AG20443 (cell line): ENCODE measurements at regions not wholly inside any gene's neighbourhood (a gene's known extent, or its start where the extent isn't known, plus 50 kb on each side); places are given as distances from the start of the nearest gene placed in this dataset.

Experiments
- DNase-seq: peaks from one replicate; pipeline ENCODE4 v3.0.0; 2012; ENCODE audit warnings: low spot score, mixed read lengths

DNA sequence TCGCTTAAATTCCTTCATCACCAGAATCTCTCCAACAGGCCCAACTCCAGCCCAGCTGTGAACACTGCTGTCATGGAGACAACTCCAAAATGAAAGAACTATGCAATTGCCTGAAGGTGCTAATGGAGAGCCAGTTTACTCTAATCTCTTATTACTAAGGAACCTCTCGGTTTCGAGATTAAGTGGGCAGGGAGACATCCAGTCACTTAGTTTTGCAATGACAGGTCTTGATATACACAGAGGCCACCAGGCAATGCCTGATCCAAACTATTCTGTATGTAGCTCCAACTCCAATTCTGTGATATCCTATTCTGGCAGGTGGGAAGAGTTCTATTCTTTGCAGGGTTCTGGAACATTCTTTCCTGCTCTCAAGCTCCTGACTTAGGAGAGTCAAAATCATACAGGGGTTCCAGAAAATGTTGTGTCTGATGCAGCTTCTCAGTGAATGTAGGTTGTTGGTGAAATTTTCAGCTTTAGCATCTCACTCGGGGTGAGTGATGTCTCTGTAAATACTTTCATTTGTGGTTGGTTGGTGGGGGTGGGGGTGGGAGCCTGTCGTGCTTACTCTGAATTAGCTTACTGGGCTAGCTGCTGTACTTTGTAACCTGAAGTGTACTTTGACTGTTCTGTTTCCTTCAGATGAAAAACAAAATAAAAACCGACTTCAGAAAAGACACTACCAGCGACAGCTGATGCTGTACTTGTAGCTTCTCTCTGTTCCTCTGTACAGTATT lies 170.9 kb downstream of the PALM2AKAP2 start:
- DNase-seq = no peak

DNA sequence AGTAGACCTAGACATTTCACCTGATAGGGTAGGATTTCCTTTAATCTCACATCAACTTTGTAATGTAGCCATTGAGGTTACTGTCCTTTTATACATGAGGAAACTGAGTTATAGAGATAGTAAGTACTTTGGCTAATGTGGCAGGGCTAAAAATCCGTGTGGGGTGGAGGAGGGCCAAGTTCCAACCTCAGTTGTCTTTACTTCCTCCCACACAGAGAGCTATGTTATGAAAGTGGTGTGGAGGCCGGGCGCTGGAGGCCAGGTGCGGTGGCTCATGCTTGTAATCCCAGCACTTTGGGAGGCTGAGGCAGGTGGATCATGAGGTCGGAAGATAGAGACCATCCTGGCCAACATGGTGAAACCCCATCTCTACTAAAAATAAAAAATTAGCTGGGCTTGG lies 173.3 kb downstream of the PALM2AKAP2 start:
- DNase-seq = no peak

DNA sequence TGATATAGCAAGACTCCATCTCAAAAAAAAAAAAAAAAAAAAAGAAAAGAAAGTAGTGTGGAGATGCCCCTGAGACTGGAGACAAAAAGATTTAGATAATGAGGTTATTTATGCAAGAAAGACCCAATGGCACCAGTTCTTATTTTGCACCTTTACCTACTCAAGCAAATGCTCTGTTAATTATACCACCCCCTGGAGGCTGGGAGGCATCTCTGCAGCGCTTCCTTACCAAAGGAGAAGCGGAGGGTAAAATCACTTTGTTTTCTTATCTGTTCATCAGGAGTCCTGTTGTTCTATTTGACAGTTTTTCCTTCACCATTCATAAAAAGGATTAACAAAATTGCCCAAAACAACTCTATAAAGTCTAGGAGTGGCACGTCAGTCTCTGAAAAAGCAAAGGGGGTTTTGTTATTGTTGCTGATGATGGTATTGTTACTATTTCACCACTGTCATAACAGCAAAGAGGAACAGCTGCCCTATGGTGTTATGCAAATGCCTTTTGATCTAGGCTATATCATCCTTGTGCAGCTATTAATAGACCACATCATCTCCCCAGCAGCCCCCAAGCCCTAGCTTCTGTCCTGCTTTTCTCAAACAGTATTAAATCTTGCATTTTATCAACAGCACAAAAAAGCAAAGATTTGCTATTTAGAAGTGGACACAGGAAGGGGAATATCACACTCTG lies 174.0 kb downstream of the PALM2AKAP2 start:
- DNase-seq = no peak

DNA sequence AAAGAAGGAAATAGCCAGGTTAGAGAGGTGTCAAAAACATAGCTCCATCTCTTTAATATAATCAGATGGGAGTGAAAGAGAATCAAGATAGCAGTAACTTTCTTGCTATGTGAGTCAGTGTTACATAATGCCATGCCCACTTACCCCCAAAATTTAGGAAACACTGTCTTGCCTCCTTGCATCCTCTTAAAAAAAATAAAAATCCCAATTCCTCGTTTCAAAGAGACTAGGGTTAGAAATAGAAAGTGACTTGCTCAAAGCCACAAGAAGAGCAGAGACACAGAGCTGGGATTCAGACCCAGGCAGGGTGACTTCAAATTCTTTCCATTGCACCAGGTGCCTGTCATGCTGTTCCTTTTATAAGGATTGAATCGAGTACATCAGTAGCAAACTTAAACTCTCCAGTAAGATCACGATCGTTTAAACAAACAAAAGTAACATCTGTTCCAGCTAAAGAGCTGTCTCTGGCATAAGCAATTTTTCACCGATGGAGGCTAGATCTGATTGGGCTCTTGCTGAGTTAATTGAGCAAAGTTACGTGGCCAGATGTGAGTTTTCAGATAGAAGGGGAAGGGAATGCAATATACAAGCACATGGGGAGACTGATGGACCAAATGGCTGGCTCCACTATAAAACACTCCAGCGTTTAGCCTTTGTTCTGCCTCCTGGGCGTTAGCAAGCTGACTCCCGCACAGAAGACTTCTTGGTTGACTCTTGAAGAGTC lies 176.9 kb downstream of the PALM2AKAP2 start:
- DNase-seq = peak; percentile 23

DNA sequence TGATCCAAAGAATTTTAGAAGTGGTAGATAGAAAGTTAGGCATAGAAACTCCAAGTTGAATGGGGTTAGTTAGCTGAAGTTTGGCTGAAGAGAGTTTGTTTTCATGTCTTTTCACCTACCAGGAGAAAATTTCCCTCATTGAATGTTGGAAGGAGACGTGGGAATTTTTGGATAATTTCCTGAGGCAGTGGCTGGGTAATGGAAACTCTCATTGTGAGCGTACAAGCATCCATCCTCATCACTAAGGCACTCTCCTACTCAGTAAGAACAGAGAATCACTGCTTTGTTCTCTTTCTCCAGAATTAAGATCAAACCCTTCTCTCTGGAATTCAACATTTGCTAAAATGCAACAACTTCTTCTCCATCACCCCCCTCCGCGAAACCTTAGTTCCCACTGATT lies 179.7 kb downstream of the PALM2AKAP2 start:
- no peak for DNase-seq

DNA sequence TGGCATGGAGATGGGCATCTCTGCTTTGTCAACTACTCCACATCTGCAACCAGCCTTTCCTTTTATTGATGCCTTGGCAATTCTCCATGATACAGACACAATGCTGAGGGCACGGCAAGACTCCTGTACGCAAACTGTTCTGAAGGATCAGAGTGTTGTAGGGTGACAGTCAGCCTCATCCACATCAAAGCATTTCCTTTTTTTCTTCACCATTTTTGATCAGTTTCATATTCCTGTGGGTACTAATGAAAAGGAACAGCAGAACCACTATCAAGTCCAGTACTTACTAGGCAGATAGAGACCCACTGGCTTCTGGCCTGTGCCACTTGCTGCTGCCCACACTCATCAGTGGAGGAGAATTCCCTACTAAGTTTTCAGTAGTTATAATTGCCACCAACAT lies 181.6 kb downstream of the PALM2AKAP2 start:
- no peak for DNase-seq

DNA sequence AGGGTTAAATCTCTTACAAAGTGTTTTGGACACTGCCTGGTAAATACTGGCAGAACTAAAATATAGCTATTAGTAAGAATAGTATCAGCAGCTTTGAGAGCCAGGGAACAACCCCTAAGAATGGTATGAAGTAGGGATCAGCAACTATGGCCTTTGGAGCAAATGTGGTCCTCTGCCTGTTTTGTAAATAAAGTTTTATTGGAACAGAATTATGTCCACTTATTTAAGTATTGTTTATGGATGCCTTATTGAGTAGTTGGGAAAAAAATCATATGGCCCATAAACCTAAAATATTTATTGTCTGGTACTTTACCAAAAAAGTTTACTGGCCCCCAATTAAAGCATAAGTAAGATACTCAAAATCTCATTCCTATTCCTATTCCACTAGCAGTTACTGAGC lies 182.2 kb downstream of the PALM2AKAP2 start:
- no peak for DNase-seq

DNA sequence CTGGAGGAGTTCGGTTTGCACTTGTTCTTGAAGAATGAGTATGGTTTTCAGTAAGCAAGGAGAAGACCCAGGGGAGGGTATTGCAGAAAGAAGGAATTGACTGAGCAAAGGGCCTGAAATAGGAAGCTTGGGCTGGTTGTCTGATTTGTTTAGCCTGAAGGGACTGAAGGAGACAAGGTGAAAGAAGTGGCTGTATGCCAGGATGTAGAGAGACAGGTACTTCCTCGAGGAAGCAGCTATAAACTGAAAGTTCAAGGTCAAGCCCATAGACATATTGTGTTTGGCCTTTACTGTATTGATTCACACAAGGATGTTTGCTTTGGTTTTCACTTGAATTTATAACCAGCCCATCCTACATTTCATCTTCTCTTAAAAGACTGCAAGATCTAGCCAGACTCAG lies 183.1 kb downstream of the PALM2AKAP2 start:
- no peak for DNase-seq

DNA sequence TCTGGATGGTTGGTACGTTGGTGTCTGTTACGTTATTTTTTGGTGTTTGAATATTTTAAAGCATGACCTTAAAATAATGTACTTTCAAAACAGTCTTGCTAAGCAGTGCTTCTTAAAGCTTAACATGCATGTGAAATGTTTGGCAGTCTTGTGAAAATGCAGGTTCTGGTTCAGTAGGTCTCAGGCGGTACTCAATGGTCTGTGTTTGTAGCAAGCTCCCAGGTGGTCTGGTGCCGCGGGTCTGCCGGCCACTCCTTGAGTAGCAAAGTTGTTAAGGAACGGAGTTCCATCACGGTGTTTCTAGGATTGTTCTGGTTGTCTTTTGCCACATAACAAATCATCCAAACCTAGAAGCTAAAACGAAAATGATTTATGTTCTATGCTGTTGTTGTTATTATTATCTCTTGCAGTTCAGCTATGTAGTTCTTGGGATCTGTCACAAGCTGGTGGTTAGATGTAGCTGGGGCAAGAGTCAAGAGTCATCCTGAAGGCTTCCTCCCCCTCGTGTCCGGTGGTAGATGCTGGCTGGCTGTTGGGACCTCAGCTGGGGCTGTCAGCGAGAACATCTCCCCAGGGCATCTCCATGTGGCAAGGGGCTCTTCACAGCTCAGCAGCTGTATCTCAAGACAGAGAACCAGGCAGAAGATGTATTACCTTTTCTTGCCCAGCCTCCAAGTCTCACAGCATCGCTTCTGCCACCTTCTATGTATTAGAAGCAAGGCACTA lies 186.8 kb downstream of the PALM2AKAP2 start:
- no peak for DNase-seq

DNA sequence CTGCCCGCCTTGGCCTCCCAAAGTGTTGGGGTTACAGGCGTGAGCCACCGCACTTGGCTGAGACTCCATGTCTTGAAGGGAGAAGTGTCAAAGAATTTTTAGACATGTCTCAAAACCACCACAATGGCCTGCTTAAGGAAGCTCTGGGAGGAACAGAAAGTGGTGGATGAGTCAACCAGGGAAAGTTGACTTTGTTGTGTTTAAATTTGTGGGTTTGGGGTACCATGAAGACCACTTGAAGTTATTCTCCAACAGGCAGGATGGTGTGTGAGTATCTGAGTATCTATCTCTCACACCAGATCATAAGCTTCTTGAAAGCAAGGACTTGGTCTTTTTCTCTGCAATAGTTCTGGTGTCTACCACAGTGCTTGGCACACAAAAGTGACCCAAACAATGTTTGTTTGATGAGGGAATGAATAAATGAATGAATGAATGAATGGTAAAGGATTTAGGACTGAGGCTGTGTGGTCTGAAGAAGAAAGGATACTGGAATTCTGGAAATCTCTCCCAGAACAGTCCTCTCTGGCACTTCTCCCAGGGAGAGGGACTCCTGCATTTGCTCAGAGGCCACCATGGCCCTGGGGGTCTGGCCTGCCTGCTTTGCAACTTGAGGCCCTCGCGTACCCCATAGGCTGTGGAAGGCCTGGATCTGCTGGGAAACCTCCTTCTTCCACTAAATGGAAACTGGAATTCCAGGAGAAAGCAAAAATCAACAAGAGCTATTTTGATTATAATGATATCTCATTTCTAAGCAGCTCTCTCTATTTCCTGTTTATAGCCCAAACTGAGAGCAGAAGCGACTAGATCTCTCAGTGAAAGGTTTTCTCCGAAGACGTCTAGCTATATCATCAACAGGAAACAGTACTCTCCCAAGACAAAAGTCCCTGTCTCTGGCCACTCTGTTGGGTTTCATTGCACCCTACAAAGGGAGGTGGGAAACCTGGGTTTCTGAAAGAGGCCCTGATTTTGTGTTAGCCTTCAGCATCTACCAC lies 187.9 kb downstream of the PALM2AKAP2 start:
- DNase-seq = no peak

DNA sequence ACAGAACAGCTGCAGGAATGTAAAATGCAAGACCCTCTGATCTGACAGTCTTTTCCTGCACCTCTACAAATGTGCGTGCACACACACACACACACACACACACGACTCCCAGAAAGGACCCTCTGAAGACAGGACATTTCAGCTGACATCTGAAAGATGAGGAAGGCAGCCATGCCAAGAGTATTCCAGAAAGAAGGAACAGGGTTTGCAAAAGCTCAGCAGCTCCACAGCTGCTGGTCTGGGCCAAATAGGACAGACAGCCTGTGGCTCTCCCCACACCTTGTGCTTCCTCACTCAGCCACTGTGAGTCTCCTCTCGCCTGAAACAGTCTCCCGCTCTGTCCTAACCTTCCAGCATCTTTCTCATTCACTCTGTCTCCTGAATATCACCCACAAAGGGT lies 189.0 kb downstream of the PALM2AKAP2 start:
- peak; percentile 24 for DNase-seq

DNA sequence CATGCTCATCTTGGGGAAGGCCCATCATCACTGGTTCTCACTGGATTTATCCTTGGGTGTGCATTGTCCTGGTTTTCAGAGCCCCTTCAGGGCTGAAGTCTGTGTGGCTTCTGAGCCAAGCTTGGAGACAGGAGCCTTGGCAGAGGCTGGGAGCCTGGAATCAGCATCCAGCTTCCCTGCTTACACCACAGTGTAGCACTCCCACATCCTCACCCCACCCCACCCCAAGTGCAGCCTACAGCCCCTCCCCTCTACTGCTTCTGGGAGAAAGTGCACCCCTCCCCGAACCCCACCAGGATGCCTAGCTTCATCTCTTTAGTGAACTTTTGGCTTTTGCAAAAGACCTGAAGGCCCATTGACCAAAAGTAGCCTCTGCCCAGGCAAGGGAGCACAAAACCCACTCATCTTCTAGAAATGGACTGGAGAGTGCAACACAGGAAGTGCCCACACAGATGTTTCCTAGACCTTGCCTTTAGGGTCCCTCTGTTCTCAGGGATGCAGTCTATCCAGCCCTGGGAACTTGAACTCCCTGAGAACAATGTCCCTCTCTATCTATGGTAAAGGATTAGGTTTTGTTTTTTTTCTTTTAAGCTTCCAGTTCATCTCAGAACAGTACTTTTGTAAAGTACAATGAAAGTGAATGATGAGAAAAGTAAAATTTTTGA lies 189.7 kb downstream of the PALM2AKAP2 start:
- DNase-seq = no peak

DNA sequence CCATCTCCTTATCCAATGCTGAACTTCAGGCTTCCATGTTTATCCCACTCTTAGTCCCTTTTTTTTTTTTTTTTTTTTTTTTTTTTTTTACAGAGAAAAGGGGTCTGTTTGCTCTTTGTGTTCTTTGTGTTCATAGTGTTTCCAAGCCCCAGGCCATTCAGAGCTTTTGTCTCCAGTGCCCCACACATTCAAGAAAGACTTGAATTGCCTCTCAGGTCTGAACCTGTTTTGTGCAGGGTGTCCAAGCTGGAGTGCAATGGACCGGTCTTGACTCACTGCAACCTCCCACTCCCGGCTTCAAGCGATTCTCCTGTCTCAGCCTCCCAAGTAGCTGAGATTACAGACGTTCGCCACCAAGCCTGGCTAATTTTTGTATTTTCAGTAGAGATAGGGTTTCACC lies 191.2 kb downstream of the PALM2AKAP2 start:
- DNase-seq = no peak

DNA sequence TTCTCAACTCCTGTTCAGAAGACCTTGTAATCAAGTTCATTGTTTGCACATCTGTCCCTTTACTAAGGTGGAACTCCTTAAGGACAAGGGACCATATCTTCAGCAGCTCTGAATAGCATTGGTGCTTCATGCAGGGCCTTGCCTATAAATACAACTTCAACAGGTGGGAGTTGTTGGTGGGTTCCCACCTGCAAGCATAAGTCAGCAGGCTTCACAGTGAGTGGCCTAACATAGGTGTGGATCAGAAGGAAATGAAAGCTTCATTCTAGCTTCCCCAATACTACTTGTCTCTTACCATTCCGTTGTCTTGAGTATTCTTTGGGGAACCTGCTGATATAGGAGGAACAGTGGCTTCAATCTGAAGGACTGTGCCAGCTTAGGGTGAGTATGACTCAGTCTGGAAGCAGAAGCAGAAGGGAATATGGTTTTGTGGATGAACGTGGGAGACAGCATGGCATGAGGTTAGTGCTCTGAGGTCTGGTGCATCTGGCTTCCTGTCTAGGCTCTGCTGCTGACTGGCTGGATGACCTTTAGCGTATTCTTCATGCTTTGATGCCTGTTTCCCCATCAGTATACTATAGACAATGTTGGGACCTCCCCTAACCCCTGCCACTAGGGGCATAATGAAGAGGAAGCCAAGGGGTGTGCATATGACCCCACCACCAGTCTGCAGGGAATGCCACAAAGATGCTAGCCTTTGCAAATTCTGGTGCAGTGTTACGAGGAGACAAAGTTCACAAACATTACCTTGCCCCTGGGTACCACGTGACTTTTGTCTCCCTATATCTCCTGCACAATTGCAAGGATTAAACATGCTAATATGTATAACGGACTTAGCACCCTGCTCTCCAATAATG lies 192.3 kb downstream of the PALM2AKAP2 start:
- DNase-seq = no peak

DNA sequence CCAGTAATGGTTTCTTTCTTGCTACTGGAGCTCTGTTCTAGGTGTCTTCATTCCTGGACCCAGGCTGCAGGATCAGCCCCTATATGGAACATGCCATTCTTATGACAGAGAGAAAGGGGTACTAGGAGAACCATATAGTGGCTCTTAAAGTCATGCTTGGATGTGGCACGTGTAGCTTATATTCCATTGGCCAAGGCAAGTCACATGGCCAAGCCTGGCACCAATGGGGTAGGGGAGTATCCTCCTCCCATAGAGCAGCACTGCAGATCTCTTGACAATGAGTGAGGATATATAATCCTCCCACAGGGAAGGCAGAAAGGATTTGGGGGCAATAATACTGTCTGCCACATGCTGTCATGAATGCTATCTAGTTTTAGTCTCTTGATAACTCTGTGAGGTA lies 193.3 kb downstream of the PALM2AKAP2 start:
- no peak for DNase-seq

DNA sequence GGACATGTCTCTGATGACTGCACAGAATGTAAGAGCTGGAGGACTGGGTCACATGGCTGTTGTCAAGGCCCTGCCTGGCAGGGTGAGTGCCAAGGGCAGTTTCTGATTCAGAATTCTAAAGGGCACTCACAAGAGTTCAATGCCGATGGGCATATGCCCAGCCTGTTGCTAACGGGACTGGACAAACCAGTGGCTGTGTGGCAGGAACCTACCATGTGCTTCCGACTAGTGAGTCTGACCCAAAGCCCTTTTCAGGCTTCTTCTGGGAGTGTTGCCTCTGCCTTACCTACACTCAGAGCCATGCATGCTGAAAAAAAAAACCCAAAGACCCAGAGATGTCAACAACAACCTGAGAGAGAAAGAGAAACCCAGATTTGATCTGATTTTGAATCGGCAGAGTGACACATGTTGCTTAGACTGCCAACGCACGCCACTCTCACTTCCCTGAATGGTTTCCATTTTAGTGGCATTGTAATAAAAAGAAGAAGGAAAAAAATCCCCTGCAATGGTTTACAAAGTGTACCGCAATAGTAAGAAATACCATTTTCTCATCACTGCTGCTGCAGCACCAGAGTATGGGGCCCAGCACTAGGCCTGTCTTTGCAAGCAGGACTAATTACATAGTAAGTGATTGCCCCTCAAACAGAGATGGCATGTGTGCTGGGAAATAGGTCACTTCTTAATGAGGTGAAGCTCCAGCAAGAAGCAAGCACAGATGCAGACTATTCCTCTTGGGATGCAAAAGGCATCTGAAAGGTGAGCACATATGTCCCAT lies 194.3 kb downstream of the PALM2AKAP2 start:
- no peak for DNase-seq

DNA sequence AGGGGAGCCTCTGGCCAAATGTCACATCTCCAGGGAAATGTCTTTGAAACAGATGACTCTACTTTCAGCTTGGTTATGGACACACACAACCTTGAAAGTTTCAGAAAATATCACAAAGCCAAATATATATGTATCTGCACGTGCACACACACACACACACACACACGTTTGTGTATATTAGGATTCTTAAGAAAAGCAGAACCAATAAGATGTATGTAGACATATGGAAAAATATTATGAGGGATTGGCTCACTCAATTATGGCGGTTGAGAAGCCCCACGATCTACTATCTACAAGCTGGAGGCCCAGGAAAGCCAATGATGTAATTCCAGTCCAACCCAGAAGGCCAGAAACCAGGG lies 194.9 kb downstream of the PALM2AKAP2 start:
- DNase-seq = no peak

DNA sequence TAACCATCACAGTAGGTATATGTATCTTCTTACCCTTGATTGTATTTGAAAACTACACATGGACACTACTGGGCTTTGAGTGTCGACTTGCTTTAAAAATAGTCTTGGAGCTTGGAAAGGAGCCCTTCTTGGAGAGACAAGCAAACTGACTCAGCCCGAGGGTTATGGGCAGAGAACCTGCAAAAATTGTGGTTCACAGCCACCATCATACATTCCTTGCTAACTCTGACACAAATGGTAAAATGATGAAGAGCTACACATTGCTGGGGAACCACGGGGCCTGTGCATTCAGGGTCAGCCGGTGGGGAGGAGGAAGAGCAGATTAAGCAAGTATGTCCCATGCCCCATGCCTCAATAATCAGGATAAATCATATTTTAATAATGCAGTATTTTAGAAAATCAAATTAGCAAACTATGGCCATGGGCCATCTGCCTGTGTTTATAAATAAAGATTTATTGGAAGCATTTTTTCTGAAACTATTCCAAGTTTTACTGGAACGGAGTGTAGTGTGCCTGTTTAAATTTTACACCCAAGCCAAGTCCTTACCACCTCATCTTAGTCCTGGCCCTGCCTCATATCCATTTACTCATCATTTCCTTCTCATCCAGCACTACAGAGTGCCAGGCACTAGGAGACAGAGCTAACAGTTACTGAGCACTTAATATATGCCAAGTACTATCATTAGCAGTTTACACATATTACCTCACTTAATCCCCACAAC lies 195.7 kb downstream of the PALM2AKAP2 start:
- DNase-seq = peak; percentile 81
